ENCODE measurements at regions not wholly inside any gene's neighbourhood (a gene's known extent, or its start where the extent isn't known, plus 50 kb on each side); places are given as distances from the start of the nearest gene placed in this dataset.
A peak's percentile ranks its signal among the peaks of the same experiment; 100 is the strongest.

DNA sequence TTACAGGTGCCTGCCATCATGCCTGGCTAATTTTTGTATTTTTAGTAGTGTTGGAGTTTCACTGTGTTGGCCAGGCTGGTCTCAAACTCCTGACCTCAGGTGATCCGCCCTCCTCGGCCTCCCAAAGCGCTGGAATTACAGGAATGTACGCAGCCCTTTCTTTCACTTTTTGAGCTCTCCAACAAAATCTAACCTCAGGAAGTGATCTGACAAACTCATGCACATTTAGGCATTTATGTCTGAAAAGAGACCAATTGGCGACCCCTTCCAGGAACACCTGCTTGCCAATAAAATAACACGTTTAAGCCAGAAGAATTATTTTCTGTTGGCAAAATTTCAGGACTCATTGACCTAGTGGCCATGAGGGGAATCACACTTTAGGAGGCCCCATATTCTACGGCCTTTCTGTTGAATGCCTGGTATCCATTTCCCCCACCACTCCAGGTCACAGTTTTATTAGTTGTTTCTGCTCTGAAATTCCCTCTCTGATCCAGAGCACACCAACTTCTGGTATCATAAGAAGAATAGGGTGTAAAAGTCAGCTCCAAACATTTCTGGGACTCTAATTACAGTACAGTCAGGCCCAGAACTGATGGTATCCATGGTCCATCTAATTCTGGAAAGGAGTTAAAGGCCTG is 65.8 kb upstream of the FRMD4A start:
- DNase-seq (ENCODE audit: low read depth, low spot score) = no peak

DNA sequence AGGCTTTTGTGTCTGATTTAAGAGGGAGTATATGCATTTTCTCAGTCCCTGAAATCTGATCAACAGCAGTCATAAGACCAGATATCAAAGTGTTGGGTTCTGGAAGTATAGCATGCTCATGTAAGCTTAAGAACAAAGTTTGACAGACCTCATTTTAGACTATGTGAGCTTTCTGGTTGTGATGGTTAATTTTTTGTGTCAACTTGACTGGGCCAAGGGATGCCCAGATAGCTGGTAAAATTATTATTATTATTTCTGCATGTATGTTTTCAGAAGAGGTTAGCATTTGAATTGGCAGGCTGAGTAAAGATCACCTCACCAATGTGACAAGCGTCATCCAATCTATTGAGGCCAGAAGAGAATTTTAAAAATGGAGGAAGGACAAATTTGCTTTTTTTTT is 63.5 kb upstream of the FRMD4A start:
- no peak for DNase-seq (ENCODE audit: low read depth, low spot score)

DNA sequence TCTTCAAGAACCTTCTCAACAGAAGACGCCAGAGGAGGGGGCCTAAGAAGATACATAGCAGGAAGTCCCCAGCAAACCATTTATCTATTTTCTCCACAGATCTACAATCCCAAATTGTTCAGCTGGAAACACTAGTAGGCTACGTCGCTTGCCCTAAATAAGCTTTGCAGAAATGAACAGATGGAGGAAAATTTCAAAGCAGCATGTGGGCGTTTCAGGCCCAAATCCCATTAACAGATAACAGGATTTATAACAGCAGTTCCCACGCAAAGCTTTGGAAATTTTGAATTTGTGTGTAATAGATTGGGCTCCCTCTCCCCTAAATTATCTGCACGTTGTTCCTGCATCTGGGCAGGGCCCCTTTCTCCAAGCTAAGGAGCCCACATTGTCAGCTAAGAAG is 60.6 kb upstream of the FRMD4A start:
- DNase-seq (ENCODE audit: low read depth, low spot score) = no peak

DNA sequence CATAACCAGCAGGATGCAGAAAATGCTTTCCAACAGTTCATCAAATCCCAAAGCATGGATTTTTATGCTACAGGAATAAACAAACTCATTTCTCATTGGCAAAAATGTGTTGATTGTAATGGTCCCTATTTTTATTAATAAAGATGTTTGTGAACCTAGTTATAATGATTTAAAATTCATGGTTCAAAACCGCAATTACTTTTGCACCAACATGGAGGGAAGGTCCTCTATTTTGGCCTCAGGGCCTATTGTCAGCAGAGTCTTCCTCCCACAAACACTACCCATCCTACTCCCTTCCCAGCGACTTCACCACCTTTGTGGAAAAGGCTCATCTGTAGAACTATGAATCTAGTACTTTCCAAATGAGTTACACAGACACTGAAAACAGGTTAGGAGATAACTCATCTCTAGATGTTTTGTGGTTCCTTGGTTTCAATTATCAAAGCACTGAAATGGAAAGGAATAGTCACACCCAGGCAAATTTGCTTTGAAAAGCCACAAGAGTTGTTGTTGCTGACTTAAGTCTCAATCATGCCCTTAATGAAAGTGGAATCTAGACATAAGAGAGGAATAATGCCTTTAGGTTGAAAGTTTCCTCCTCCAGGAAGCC is 59.4 kb upstream of the FRMD4A start:
- DNase-seq (ENCODE audit: low read depth, low spot score) = no peak

DNA sequence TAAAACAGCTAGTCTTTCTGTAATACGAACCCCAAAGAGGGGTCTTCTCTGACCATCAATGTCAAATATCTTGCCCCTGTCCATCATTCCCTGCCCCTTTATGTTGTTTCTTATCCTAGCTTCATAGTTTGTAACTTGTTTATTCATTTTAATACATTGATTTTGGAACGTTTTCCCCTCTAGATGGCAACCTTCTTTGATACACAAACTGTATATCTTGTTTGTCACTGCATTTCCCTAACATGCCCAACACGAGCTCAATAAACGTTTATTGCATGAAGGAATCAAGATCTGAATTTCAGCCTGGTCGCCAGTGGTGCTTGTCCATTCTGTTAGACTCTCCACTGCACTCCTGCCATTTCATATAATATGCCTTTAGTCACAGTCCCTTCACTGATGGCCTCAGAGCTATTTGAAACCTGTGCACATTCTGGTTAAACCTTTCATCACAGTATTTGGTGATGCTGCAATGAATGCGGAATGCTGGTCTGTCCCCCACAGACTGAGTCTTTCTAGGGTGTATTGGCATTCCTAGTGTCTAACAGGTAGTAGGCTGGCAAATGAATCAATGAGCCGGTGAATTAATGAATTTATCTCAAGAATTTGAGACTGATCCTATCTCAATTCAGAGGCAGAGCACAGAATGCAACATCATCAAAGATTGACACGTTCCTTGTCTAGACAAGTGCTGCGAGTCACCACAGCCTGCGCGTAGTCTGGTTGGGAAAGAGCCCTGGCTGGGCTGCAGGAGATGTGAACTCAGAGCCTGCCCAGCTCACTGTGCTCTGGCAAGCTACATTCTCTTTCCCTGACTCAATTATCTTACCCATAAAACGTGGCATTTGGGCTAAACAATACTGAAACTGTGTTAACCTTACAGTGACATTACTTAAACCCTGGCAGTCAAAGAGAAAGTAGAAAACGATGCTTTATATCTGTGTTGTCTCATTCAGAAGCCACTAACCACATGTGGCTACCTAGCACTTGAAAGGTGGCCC is 55.2 kb upstream of the FRMD4A start:
- no peak for DNase-seq (ENCODE audit: low read depth, low spot score)

DNA sequence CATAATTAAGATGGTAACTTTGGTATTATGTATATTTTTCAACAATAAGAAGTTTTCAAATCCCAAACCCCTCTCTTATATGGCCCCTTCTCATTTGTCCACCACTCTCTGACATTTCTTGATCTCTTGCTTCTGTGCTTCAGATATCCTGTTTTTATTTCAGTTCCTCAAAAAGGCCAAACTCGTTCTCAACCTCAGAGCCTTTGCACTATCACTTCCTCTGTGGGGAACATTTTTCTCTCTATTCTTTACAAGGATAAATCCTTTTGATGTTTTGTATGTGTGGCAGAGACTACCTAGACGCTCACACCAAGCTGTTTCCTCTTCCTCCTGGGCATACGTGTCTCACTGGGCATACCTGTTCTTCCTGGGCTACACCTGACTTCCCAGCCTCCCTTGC is 54.2 kb upstream of the FRMD4A start:
- no peak for DNase-seq (ENCODE audit: low read depth, low spot score)

DNA sequence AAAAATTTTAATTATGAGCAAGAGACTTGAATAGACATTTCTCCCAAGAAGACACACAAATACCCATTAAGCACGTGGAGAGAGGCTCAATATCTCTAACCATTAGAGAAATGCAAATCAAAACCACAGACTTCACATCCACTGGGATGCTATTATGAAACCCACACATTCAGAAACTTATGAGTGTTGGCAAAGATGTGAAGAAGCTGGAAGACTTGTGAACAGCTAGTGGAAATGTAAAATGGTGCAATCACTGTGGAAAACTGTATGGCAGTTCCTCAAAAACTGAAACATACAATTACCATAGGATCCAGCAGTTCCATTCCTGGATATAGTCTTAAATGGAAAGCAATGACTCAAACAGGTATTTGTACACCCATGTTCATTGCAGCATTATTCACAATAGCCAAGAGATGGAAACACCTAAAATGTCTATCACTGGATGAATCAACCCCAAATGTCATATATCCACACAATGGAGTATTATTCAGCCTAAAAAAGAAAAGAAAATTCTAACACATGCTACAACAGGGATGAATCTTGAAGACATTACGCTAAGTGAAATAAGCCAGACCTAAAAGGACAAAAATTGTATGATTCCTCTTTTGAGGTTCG is 53.5 kb upstream of the FRMD4A start:
- DNase-seq (ENCODE audit: low read depth, low spot score) = no peak

DNA sequence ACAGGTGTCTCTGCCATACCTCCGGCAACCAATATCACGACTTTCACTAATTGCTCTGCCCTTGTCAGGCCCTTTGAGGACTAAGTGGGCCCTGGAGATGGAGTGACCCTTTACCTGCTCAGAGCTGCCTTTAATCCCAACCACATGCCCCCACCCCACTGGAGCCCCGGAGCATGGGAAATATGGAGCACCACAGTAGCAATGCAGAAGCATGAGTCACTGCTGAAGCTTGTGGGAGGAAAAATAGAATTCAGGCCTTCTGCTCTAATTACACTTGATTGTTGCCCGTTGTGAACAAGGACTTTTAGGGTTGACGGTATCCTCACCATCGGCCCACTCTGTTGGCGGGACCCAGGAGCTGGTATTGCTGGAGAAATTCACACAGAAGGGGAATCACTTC is 52.5 kb upstream of the FRMD4A start:
- no peak for DNase-seq (ENCODE audit: low read depth, low spot score)

DNA sequence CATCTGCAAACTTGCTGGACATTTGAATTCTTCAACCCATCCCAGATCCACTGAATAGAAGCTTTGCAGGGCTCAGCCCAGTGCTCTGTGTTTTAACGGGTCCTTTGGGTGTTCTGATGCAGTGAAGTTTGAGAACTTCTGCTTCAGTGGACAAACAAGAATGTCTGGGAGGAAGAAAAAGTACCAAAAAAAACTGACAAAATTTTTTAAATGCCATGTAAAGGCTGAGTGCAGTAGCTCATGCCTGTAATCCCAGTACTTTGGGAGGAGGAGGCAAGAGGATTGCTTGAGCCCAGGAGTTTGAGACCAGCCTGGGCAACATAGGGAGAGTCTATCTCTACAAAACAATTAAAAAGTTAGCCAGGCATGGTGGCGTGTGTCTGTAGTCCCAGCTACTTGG is 51.8 kb upstream of the FRMD4A start:
- no peak for DNase-seq (ENCODE audit: low read depth, low spot score)

DNA sequence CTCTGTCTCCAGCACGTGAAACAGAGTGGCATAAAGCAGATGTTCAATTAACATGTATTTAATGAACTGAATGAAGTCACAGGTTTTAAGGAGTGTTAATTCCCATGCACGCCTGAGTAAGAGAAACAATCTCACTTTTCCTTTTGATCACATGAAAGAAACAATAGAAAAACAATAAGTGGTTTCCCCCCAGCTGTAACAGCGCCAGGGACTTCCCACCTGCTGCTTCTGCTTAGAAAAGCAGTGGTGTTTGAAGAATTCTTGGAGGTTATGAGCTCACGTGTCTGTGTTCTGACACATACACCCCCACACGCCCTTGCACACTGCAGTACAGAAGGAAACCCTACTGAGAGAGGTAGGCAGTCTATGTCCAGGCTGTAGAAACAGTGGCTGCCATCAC is 51.3 kb upstream of the FRMD4A start:
- DNase-seq (ENCODE audit: low read depth, low spot score) = peak; percentile 54

DNA sequence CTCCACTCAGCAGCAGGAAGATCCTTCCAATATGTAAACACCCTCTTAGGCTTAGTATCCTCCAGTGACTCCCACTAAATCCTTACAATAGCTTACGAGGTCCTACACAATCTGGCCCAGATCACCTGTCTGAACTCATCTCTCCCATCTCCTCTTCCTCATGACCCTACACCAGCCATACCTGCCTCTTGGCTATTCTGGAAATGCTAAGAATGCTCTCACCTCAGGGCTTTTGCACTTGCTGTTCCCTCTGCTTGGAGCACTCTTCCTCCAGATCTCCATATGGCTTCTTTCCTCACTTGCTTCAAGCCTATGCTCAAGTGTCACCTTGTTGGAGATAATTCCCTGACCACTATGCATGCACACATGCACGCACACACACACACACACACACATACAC is 50.8 kb upstream of the FRMD4A start:
- no peak for DNase-seq (ENCODE audit: low read depth, low spot score)

DNA sequence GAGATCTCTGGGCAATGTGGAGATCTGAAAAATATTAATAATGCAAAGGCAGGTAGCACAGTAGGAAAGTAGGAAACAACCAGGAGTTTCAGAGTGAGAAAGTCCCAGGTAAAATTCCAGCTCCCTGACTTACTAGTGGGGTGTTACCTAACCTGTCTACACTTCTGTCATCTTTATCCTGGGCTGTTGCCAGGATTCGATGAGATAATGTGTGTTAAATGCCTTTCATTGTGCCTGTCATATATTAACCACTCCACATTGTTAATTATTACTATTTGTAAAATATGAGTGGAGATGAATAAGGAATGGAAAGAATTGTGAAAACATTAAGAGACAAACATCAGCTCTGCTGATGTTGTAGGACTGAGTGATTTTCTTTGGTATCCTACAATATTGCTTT is 50.0 kb upstream of the FRMD4A start:
- DNase-seq (ENCODE audit: low read depth, low spot score) = no peak
